ENCODE measurements at regions not wholly inside any gene's neighbourhood (a gene's known extent, or its start where the extent isn't known, plus 50 kb on each side); places are given as distances from the start of the nearest gene placed in this dataset.

GRCh38 chr2:168348076-168348475 lies 100.7 kb upstream of the STK39 start:
- Mint-ChIP-seq H3K36me3 (no peaks in the 10 kb centered on the region), H3K4me3 (no peak overlapping the region), H3K9me3 (peaks cover 0 to 7% (median 1%) of the 10 kb centered on the region in 7 donors), H3K27me3 (peaks cover 0 to 8% (median 5%) of the 10 kb centered on the region in 3 donors), H3K4me1 (peaks cover 19 to 26% (median 23%) of the 10 kb centered on the region in 3 donors), H3K27ac (no peak overlapping the region)
- DNase-seq = no peak
- peak; percentile 27 to 38 for ATAC-seq (ENCODE audit: low read depth in 2 of 2)

- H3K27me3 Mint-ChIP-seq = peaks cover 0 to 8% (median 5%) of the 10 kb centered on the region in 3 donors
- DNase-seq = no peak
These were observed 103.0 kb upstream of the STK39 start for GRCh38 chr2:168350380-168350779.

GRCh38 chr2:168353251-168353650 lies 102.8 kb upstream of the CERS6 start:
- peaks cover 0 to 14% (median 5%) of the 10 kb centered on the region in 7 donors for H3K9me3 Mint-ChIP-seq
- no peak for DNase-seq
- ATAC-seq (ENCODE audit: low read depth in 2 of 2) = no peak
- H3K4me1 Mint-ChIP-seq = no peaks in the 10 kb centered on the region
- no peak overlapping the region for H3K4me3 Mint-ChIP-seq
- no peak overlapping the region for H3K27ac Mint-ChIP-seq
- no peaks in the 10 kb centered on the region for H3K36me3 Mint-ChIP-seq
- H3K27me3 Mint-ChIP-seq = peaks cover 0 to 8% (median 0%) of the 10 kb centered on the region in 3 donors

More at GRCh38 chr2:168350380-168350779, 103.0 kb upstream of the STK39 start:
- Mint-ChIP-seq H3K9me3 (peaks cover 0 to 14% (median 5%) of the 10 kb centered on the region in 7 donors), H3K4me1 (peaks cover 14 to 19% (median 17%) of the 10 kb centered on the region in 3 donors), H3K27ac (no peak overlapping the region), H3K4me3 (no peak overlapping the region), H3K36me3 (no peaks in the 10 kb centered on the region)
- ATAC-seq (ENCODE audit: low read depth in 2 of 2) = no peak

- Mint-ChIP-seq H3K36me3 (no peaks in the 10 kb centered on the region), H3K27ac (no peak overlapping the region), H3K4me1 (no peaks in the 10 kb centered on the region), H3K27me3 (peaks cover 0 to 8% (median 0%) of the 10 kb centered on the region in 3 donors), H3K4me3 (no peak overlapping the region), H3K9me3 (peaks cover 0 to 14% (median 5%) of the 10 kb centered on the region in 7 donors)
- ATAC-seq (ENCODE audit: low read depth in 2 of 2) (no peak), DNase-seq (no peak)
These were observed 101.6 kb upstream of the CERS6 start for GRCh38 chr2:168354499-168354898.

GRCh38 chr2:168355121-168355520 lies 101.0 kb upstream of the CERS6 start:
- Mint-ChIP-seq H3K27ac (peak overlapping the region in 1 of 6 donors; percentile 40), H3K36me3 (no peaks in the 10 kb centered on the region)

GRCh38 chr2:168355779-168356476 lies 100.1 kb upstream of the CERS6 start:
- DNase-seq (no peak), ATAC-seq (ENCODE audit: low read depth in 2 of 2) (no peak)
- H3K4me3 Mint-ChIP-seq = no peak overlapping the region
- no peaks in the 10 kb centered on the region for H3K4me1 Mint-ChIP-seq
- H3K27ac Mint-ChIP-seq = peak overlapping the region in 1 of 6 donors; percentile 5
- H3K36me3 Mint-ChIP-seq = no peaks in the 10 kb centered on the region
- no peaks in the 10 kb centered on the region for H3K27me3 Mint-ChIP-seq
- peaks cover 0 to 14% (median 5%) of the 10 kb centered on the region in 7 donors for H3K9me3 Mint-ChIP-seq

More at GRCh38 chr2:168355121-168355520, 101.0 kb upstream of the CERS6 start:
- H3K27me3 Mint-ChIP-seq = peaks cover 0 to 2% (median 0%) of the 10 kb centered on the region in 3 donors
- no peak for DNase-seq
- ATAC-seq (ENCODE audit: low read depth in 2 of 2) = no peak
- H3K9me3 Mint-ChIP-seq = peaks cover 0 to 14% (median 5%) of the 10 kb centered on the region in 7 donors
- H3K4me3 Mint-ChIP-seq = peak overlapping the region in 1 of 8 donors; percentile 25
- H3K4me1 Mint-ChIP-seq = no peaks in the 10 kb centered on the region

GRCh38 chr2:168356477-168356835 lies 99.6 kb upstream of the CERS6 start:
- ATAC-seq (ENCODE audit: low read depth in 2 of 2) (no peak), DNase-seq (no peak)
- no peak overlapping the region for H3K4me3 Mint-ChIP-seq
- no peaks in the 10 kb centered on the region for H3K36me3 Mint-ChIP-seq
- no peak overlapping the region for H3K27ac Mint-ChIP-seq
- H3K27me3 Mint-ChIP-seq = no peaks in the 10 kb centered on the region
- H3K4me1 Mint-ChIP-seq = no peaks in the 10 kb centered on the region
- H3K9me3 Mint-ChIP-seq = peaks cover 0 to 14% (median 5%) of the 10 kb centered on the region in 7 donors

GRCh38 chr2:168357797-168358472 lies 98.1 kb upstream of the CERS6 start:
- Mint-ChIP-seq H3K27ac (no peak overlapping the region), H3K4me1 (no peaks in the 10 kb centered on the region), H3K27me3 (no peaks in the 10 kb centered on the region), H3K9me3 (peaks cover 0 to 8% (median 5%) of the 10 kb centered on the region in 7 donors), H3K4me3 (no peak overlapping the region), H3K36me3 (no peaks in the 10 kb centered on the region)
- ATAC-seq (ENCODE audit: low read depth in 2 of 2) (no peak), DNase-seq (no peak)

- Mint-ChIP-seq H3K27me3 (no peaks in the 10 kb centered on the region), H3K9me3 (no peaks in the 10 kb centered on the region), H3K36me3 (no peaks in the 10 kb centered on the region), H3K4me1 (peaks cover 0 to 5% (median 0%) of the 10 kb centered on the region in 3 donors), H3K27ac (no peak overlapping the region), H3K4me3 (no peak overlapping the region)
- no peak for DNase-seq
- ATAC-seq (ENCODE audit: low read depth in 2 of 2) = no peak
These were observed 97.0 kb upstream of the CERS6 start for GRCh38 chr2:168359082-168359481.

GRCh38 chr2:168363347-168364092 lies 92.6 kb upstream of the CERS6 start:
- peak; percentile 11 for DNase-seq
- no peaks in the 10 kb centered on the region for H3K9me3 Mint-ChIP-seq
- peaks cover 0 to 5% (median 0%) of the 10 kb centered on the region in 3 donors for H3K4me1 Mint-ChIP-seq

GRCh38 chr2:168365094-168365621 lies 90.9 kb upstream of the CERS6 start:
- Mint-ChIP-seq H3K27ac (no peak overlapping the region), H3K36me3 (no peaks in the 10 kb centered on the region), H3K27me3 (no peaks in the 10 kb centered on the region), H3K4me3 (no peak overlapping the region), H3K9me3 (no peaks in the 10 kb centered on the region), H3K4me1 (peaks cover 0 to 5% (median 0%) of the 10 kb centered on the region in 3 donors)
- no peak for DNase-seq
- no peak for ATAC-seq (ENCODE audit: low read depth in 2 of 2)

More at GRCh38 chr2:168363347-168364092, 92.6 kb upstream of the CERS6 start:
- Mint-ChIP-seq H3K36me3 (no peaks in the 10 kb centered on the region), H3K27me3 (no peaks in the 10 kb centered on the region), H3K4me3 (no peak overlapping the region), H3K27ac (no peak overlapping the region)
- peak; percentile 56 to 57 for ATAC-seq (ENCODE audit: low read depth in 2 of 2)

GRCh38 chr2:168369031-168369430 lies 87.0 kb upstream of the CERS6 start:
- Mint-ChIP-seq H3K9me3 (peaks cover 0 to 19% (median 8%) of the 10 kb centered on the region in 7 donors), H3K27me3 (peaks cover 0 to 8% (median 0%) of the 10 kb centered on the region in 3 donors), H3K4me3 (no peak overlapping the region), H3K36me3 (peaks cover 0 to 11% of the 10 kb centered on the region in 2 donors), H3K4me1 (peaks cover 6 to 12% (median 8%) of the 10 kb centered on the region in 3 donors), H3K27ac (no peak overlapping the region)
- ATAC-seq (ENCODE audit: low read depth in 2 of 2) = no peak
- no peak for DNase-seq
